Calu3 (cell line): ENCODE measurements at regions not wholly inside any gene's neighbourhood (a gene's known extent, or its start where the extent isn't known, plus 50 kb on each side); places are given as distances from the start of the nearest gene placed in this dataset.

ENCODE experiments used
- BruUV-seq: library from RNA; stranded (reverse); fragments of 400-500 nt; replicated peaks from 2 replicates; lab custom pipeline; 2021; lab: Mats Ljungman, UMichigan
- CTCF ChIA-PET: fragments of 300-600 bp; sonication (Branson Sonifier 250); formaldehyde crosslinking; loops from one replicate; lab custom pipeline; 2022; ENCODE audit warnings: antibody characterized with exemption; lab: Charles Lee
- DNase-seq: peaks from one replicate; pipeline ENCODE4 v3.0.0; 2022
- H3K27ac Mint-ChIP-seq: one replicate; pipeline ENCODE4 v1.8.0; 2022; ENCODE audit warnings: mixed read lengths; ENCODE audit not compliant: unreplicated experiment
- H3K27me3 Mint-ChIP-seq: one replicate; pipeline ENCODE4 v1.8.0; 2022; ENCODE audit warnings: mixed read lengths; ENCODE audit not compliant: unreplicated experiment
- H3K36me3 Mint-ChIP-seq: one replicate; pipeline ENCODE4 v1.8.0; 2022; ENCODE audit warnings: mild to moderate bottlenecking, moderate library complexity, mixed read lengths; ENCODE audit not compliant: insufficient read depth, unreplicated experiment
- H3K4me1 Mint-ChIP-seq: one replicate; pipeline ENCODE4 v1.8.0; 2022; ENCODE audit warnings: mild to moderate bottlenecking, low read depth, mixed read lengths; ENCODE audit not compliant: unreplicated experiment
- H3K4me3 Mint-ChIP-seq: one replicate; pipeline ENCODE4 v1.8.0; 2022; ENCODE audit warnings: mild to moderate bottlenecking, low read depth, moderate library complexity, mixed read lengths; ENCODE audit not compliant: unreplicated experiment
- H3K9me3 Mint-ChIP-seq: one replicate; pipeline ENCODE4 v1.8.0; 2022; ENCODE audit warnings: low read depth, mixed read lengths; ENCODE audit not compliant: unreplicated experiment
- CTCF ChIP-seq: fragments of 200-600 bp; IDR thresholded peaks from one replicate; pipeline ENCODE4 v1.8.0; 2022; ENCODE audit warnings: antibody characterized with exemption; ENCODE audit not compliant: unreplicated experiment
- intact Hi-C: fragments of 100-400 bp; cut with micrococcal nuclease; formaldehyde crosslinking; loops from one replicate; pipeline ENCODE4 v1.10.0; 2022; ENCODE audit not compliant: unreplicated experiment

- Mint-ChIP-seq H3K4me1 (no peaks in the 10 kb centered on the region), H3K36me3 (no peaks in the 10 kb centered on the region), H3K9me3 (no peaks in the 10 kb centered on the region), H3K27me3 (peaks cover 92% of the 10 kb centered on the region), H3K4me3 (no peak overlapping the region), H3K27ac (no peak overlapping the region)
- intact Hi-C loops: no loop called here
- CTCF ChIA-PET: interaction anchor here (0.6 kb wide), 1 partner anchor 121 kb away, joined by 3 read pairs; no protein-coding TSS in a partner anchor
- no TSS peak for BruUV-seq
- no peak for TF ChIP-seq CTCF
- no peak for DNase-seq
These were observed 55.7 kb upstream of the RUNX3 start for GRCh38 chr1:24985737-24986136.

GRCh38 chr1:24984800-24985522 lies 54.9 kb upstream of the RUNX3 start:
- Mint-ChIP-seq H3K36me3 (no peaks in the 10 kb centered on the region), H3K9me3 (no peaks in the 10 kb centered on the region), H3K4me3 (no peak overlapping the region), H3K27me3 (peaks cover 89% of the 10 kb centered on the region), H3K27ac (no peak overlapping the region), H3K4me1 (no peaks in the 10 kb centered on the region)
- TF ChIP-seq CTCF: no peak
- intact Hi-C loops: no loop called here
- CTCF ChIA-PET: interaction anchor here (0.6 kb wide), 1 partner anchor 121 kb away, joined by 3 read pairs; no protein-coding TSS in a partner anchor
- BruUV-seq: no TSS peak
- no peak for DNase-seq

GRCh38 chr1:24984300-24984699 lies 54.2 kb upstream of the RUNX3 start:
- Mint-ChIP-seq H3K36me3 (no peaks in the 10 kb centered on the region), H3K4me1 (no peaks in the 10 kb centered on the region), H3K27me3 (peaks cover 89% of the 10 kb centered on the region), H3K9me3 (no peaks in the 10 kb centered on the region), H3K4me3 (no peak overlapping the region), H3K27ac (no peak overlapping the region)
- DNase-seq: no peak
- intact Hi-C loops: no loop called here
- BruUV-seq: no TSS peak
- CTCF ChIA-PET: no interaction called here
- no peak for TF ChIP-seq CTCF

- Mint-ChIP-seq H3K36me3 (no peaks in the 10 kb centered on the region), H3K27me3 (peaks cover 89% of the 10 kb centered on the region), H3K4me3 (no peak overlapping the region), H3K27ac (no peak overlapping the region), H3K9me3 (no peaks in the 10 kb centered on the region), H3K4me1 (no peaks in the 10 kb centered on the region)
- DNase-seq: no peak
- no peak for TF ChIP-seq CTCF
- no TSS peak for BruUV-seq
- CTCF ChIA-PET: no interaction called here
- intact Hi-C loops: no loop called here
These were observed 53.1 kb upstream of the RUNX3 start for GRCh38 chr1:24983006-24983680.
